ENCODE measurements at regions not wholly inside any gene's neighbourhood (a gene's known extent, or its start where the extent isn't known, plus 50 kb on each side); places are given as distances from the start of the nearest gene placed in this dataset.

- DNase-seq (no peak), ATAC-seq (no peak)
- Mint-ChIP-seq H3K4me3 (no peak overlapping the region), H3K27me3 (no peaks in the 10 kb centered on the region), H3K9me3 (ENCODE audit: low read depth) (no peaks in the 10 kb centered on the region), H3K36me3 (no peaks in the 10 kb centered on the region), H3K27ac (no peak overlapping the region), H3K4me1 (no peaks in the 10 kb centered on the region)
- CTCF ChIA-PET, result no interaction called here
Measured at GRCh38 chr16:86389566-86390328, 120.6 kb upstream of the FOXF1 start.

GRCh38 chr16:86390335-86390734, 120.0 kb upstream of the FOXF1 start:
- DNase-seq, result no peak
- no peaks in the 10 kb centered on the region for H3K9me3 Mint-ChIP-seq (ENCODE audit: low read depth)
- CTCF ChIA-PET, result no interaction called here
- no peaks in the 10 kb centered on the region for H3K4me1 Mint-ChIP-seq
- H3K27me3 Mint-ChIP-seq, result no peaks in the 10 kb centered on the region
- no peak overlapping the region for H3K4me3 Mint-ChIP-seq
- ATAC-seq, result no peak
- no peak overlapping the region for H3K27ac Mint-ChIP-seq
- no peaks in the 10 kb centered on the region for H3K36me3 Mint-ChIP-seq

- Mint-ChIP-seq H3K9me3 (ENCODE audit: low read depth) (no peaks in the 10 kb centered on the region), H3K4me1 (no peaks in the 10 kb centered on the region), H3K4me3 (no peak overlapping the region), H3K27me3 (no peaks in the 10 kb centered on the region), H3K27ac (no peak overlapping the region), H3K36me3 (no peaks in the 10 kb centered on the region)
- ATAC-seq, result no peak
- CTCF ChIA-PET, result no interaction called here
- DNase-seq, result no peak
Measured at GRCh38 chr16:86391486-86391885, 118.8 kb upstream of the FOXF1 start.

GRCh38 chr16:86391984-86392383, 118.3 kb upstream of the FOXF1 start:
- H3K4me1 Mint-ChIP-seq, result no peaks in the 10 kb centered on the region
- ATAC-seq, result no peak

GRCh38 chr16:86392436-86393152, 117.7 kb upstream of the FOXF1 start:
- no peaks in the 10 kb centered on the region for H3K4me1 Mint-ChIP-seq
- no peak for DNase-seq
- CTCF ChIA-PET, result no interaction called here
- no peak for ATAC-seq
- H3K36me3 Mint-ChIP-seq, result no peaks in the 10 kb centered on the region
- no peak overlapping the region for H3K27ac Mint-ChIP-seq
- H3K9me3 Mint-ChIP-seq (ENCODE audit: low read depth), result no peaks in the 10 kb centered on the region
- H3K27me3 Mint-ChIP-seq, result no peaks in the 10 kb centered on the region
- no peak overlapping the region for H3K4me3 Mint-ChIP-seq

More at GRCh38 chr16:86391984-86392383, 118.3 kb upstream of the FOXF1 start:
- Mint-ChIP-seq H3K36me3 (no peaks in the 10 kb centered on the region), H3K27ac (no peak overlapping the region), H3K9me3 (ENCODE audit: low read depth) (no peaks in the 10 kb centered on the region), H3K27me3 (no peaks in the 10 kb centered on the region), H3K4me3 (no peak overlapping the region)
- DNase-seq, result no peak
- CTCF ChIA-PET, result no interaction called here

GRCh38 chr16:86393907-86394626, 116.3 kb upstream of the FOXF1 start:
- Mint-ChIP-seq H3K9me3 (ENCODE audit: low read depth) (no peaks in the 10 kb centered on the region), H3K4me1 (no peaks in the 10 kb centered on the region), H3K36me3 (no peaks in the 10 kb centered on the region), H3K27ac (no peak overlapping the region), H3K4me3 (no peak overlapping the region), H3K27me3 (no peaks in the 10 kb centered on the region)
- CTCF ChIA-PET, result no interaction called here
- no peak for DNase-seq
- no peak for ATAC-seq

GRCh38 chr16:86395477-86395876, 114.8 kb upstream of the FOXF1 start:
- CTCF ChIA-PET, result no interaction called here
- ATAC-seq (no peak), DNase-seq (no peak)
- Mint-ChIP-seq H3K4me3 (no peak overlapping the region), H3K4me1 (no peaks in the 10 kb centered on the region), H3K27me3 (no peaks in the 10 kb centered on the region), H3K27ac (no peak overlapping the region), H3K9me3 (ENCODE audit: low read depth) (no peaks in the 10 kb centered on the region), H3K36me3 (no peaks in the 10 kb centered on the region)

- CTCF ChIA-PET, result no interaction called here
- no peaks in the 10 kb centered on the region for H3K27me3 Mint-ChIP-seq
- no peaks in the 10 kb centered on the region for H3K36me3 Mint-ChIP-seq
- ATAC-seq (no peak), DNase-seq (no peak)
- H3K9me3 Mint-ChIP-seq (ENCODE audit: low read depth), result no peaks in the 10 kb centered on the region
- H3K27ac Mint-ChIP-seq, result no peak overlapping the region
- no peaks in the 10 kb centered on the region for H3K4me1 Mint-ChIP-seq
- H3K4me3 Mint-ChIP-seq, result no peak overlapping the region
Measured at GRCh38 chr16:86396422-86396821, 113.9 kb upstream of the FOXF1 start.

- Mint-ChIP-seq H3K4me1 (no peaks in the 10 kb centered on the region), H3K4me3 (no peak overlapping the region), H3K27me3 (no peaks in the 10 kb centered on the region), H3K9me3 (ENCODE audit: low read depth) (no peaks in the 10 kb centered on the region), H3K27ac (no peak overlapping the region), H3K36me3 (no peaks in the 10 kb centered on the region)
- DNase-seq, result no peak
- CTCF ChIA-PET, result no interaction called here
- ATAC-seq, result no peak
Measured at GRCh38 chr16:86396901-86397311, 113.4 kb upstream of the FOXF1 start.

GRCh38 chr16:86398201-86398600, 112.1 kb upstream of the FOXF1 start:
- Mint-ChIP-seq H3K9me3 (ENCODE audit: low read depth) (no peaks in the 10 kb centered on the region), H3K27me3 (no peaks in the 10 kb centered on the region), H3K4me1 (no peaks in the 10 kb centered on the region), H3K27ac (no peak overlapping the region), H3K4me3 (no peak overlapping the region), H3K36me3 (no peaks in the 10 kb centered on the region)
- ATAC-seq (no peak), DNase-seq (no peak)
- CTCF ChIA-PET, result no interaction called here

- no peak overlapping the region for H3K27ac Mint-ChIP-seq
- no peaks in the 10 kb centered on the region for H3K27me3 Mint-ChIP-seq
Measured at GRCh38 chr16:86398622-86399021, 111.7 kb upstream of the FOXF1 start.

GRCh38 chr16:86401126-86401525, 109.2 kb upstream of the FOXF1 start:
- DNase-seq (no peak), ATAC-seq (no peak)
- Mint-ChIP-seq H3K36me3 (no peaks in the 10 kb centered on the region), H3K4me1 (no peaks in the 10 kb centered on the region), H3K27ac (no peak overlapping the region), H3K27me3 (no peaks in the 10 kb centered on the region), H3K4me3 (no peak overlapping the region), H3K9me3 (ENCODE audit: low read depth) (no peaks in the 10 kb centered on the region)
- CTCF ChIA-PET, result interaction anchor here (1.0 kb wide), 1 partner anchor 116 kb away, joined by 3 read pairs; no protein-coding TSS in a partner anchor

More at GRCh38 chr16:86398622-86399021, 111.7 kb upstream of the FOXF1 start:
- H3K36me3 Mint-ChIP-seq, result no peaks in the 10 kb centered on the region
- H3K9me3 Mint-ChIP-seq (ENCODE audit: low read depth), result no peaks in the 10 kb centered on the region
- DNase-seq, result no peak
- ATAC-seq, result no peak
- CTCF ChIA-PET, result no interaction called here
- no peaks in the 10 kb centered on the region for H3K4me1 Mint-ChIP-seq
- H3K4me3 Mint-ChIP-seq, result no peak overlapping the region

GRCh38 chr16:86403085-86403484, 107.2 kb upstream of the FOXF1 start:
- H3K27ac Mint-ChIP-seq, result no peak overlapping the region
- CTCF ChIA-PET, result no interaction called here

More at GRCh38 chr16:86403085-86403484, 107.2 kb upstream of the FOXF1 start:
- no peak for DNase-seq
- H3K36me3 Mint-ChIP-seq, result no peaks in the 10 kb centered on the region
- no peaks in the 10 kb centered on the region for H3K27me3 Mint-ChIP-seq
- no peak for ATAC-seq
- H3K4me1 Mint-ChIP-seq, result no peaks in the 10 kb centered on the region
- H3K4me3 Mint-ChIP-seq, result no peak overlapping the region
- H3K9me3 Mint-ChIP-seq (ENCODE audit: low read depth), result no peaks in the 10 kb centered on the region

Data from activated CD8-positive, alpha-beta memory T cell treated with anti-CD3 and anti-CD28 coated beads, Interleukin-2, amount 10 ng/mL, durations not matched to agents 7 days and 5 days (primary cell).